ENCODE measurements at regions not wholly inside any gene's neighbourhood (a gene's known extent, or its start where the extent isn't known, plus 50 kb on each side); places are given as distances from the start of the nearest gene placed in this dataset.

DNA sequence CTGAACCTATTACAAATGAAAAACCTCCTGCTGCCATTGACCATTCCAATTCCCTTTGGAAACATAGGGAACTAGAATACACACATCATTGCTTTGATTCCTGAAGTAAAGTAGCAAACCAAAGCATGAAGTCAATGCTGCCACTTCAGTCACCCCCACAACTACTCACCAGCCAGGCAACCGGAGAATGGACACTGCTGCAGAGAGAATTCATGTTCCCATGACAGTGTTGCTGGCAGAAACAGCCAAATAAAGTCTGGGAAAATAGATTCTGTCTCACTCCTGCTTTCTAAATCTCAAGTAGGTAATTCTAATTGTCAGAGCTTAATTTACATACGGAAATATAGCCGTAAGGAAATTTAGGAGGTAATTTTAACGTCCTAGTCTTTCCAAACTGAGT is 162.9 kb upstream of the PLPPR1 start:
- TF ChIP-seq CTCF (IDR thresholded peaks at IDR 0.05), result no peak
- no peak for TF ChIP-seq ZFX (IDR thresholded peaks at IDR 0.05; ENCODE audit: borderline replicate concordance)
